Ovary (tissue), 7 donors: ENCODE measurements at regions not wholly inside any gene's neighbourhood (a gene's known extent, or its start where the extent isn't known, plus 50 kb on each side); places are given as distances from the start of the nearest gene placed in this dataset.

Experiments
- DNase-seq, 5 donors: peaks; one replicate each; pipeline ENCODE4 v3.0.0-alpha.2; 2019 to 2020
- H3K27ac ChIP-seq, 2 donors: fragments of 200-600 bp; one replicate each; pipeline versions ENCODE4 v1.5.1 to v1.8.0; 2019 to 2022
- H3K27me3 ChIP-seq: fragments of 200-600 bp; one replicate; pipeline ENCODE4 v1.8.0; 2022
- H3K36me3 ChIP-seq: fragments of 200-600 bp; sonication (generic); one replicate; pipeline ENCODE4 v1.5.1; 2019
- H3K4me1 ChIP-seq: one replicate; pipeline ENCODE4 v1.8.1; 2013; ENCODE audit warnings: mild to moderate bottlenecking, moderate library complexity; ENCODE audit not compliant: insufficient read depth
- H3K4me3 ChIP-seq: fragments of 200-600 bp; sonication (generic); one replicate; pipeline ENCODE4 v1.5.1; 2017
- H3K9me3 ChIP-seq, 2 donors: fragments of 200-600 bp in 1 of 2; sonication (generic) in 1 of 2; one replicate each; pipeline versions ENCODE4 v1.5.1 to v1.8.1; 2013 to 2019; ENCODE audit warnings: mild to moderate bottlenecking in 1 of 2, moderate library complexity in 1 of 2
- EP300 ChIP-seq: sonication (generic); formaldehyde crosslinking; IDR thresholded peaks from one replicate; pipeline ENCODE4 v1.6.1; 2017; ENCODE audit warnings: antibody characterized with exemption
- POLR2A ChIP-seq: fragments of 450-650 bp; IDR thresholded peaks from one replicate; pipeline ENCODE4 v1.6.1; 2017; ENCODE audit warnings: antibody characterized with exemption, mild to moderate bottlenecking, moderate library complexity
- WGBS, 3 donors: extraction: QIAGEN DNeasy Blood & Tissue Kit in 1 of 3; methylation state at CpG; one replicate each; pipeline versions ENCODE4 v1.1.5 to v1.1.7; 2013 to 2017; 5-methylcytosine and 5-hydroxymethylcytosine counted together
- intact Hi-C, 4 donors: fragments of 100-400 bp; cut with DNase I; formaldehyde crosslinking; loops; one replicate each; pipeline versions ENCODE4 v1.11.0 to v1.15.1; 2022 to 2023
- TF ChIP-seq, protein P1 (sequence below), 3 donors: fragments of 450-650 bp in 2 of 3; fragments of 200-600 bp in 1 of 3; IDR thresholded peaks; one replicate each; pipeline versions ENCODE4 v1.5.1 to v1.8.0; 2016 to 2022; ENCODE audit warnings: antibody characterized with exemption in 3 of 3, mild to moderate bottlenecking in 1 of 3
- donor health status: DM: no; HTN: no; CAD: no; lungs with moderate emphysema.
- donor health status: DM: no; HTN: no; CAD: no.
- donor health status: Bipolar disorder and iron deficiency.
- donor health status: DM: no; HTN: no; CAD: no.
- donor health status: DM: yes; HTN: yes; CAD: no.

GRCh38 chr4:187432310-187432709 is 563.3 kb upstream of the ZFP42 start:
- Histone ChIP-seq H3K36me3 (no peaks in the 10 kb centered on the region), H3K4me1 (no peaks in the 10 kb centered on the region), H3K4me3 (no peak overlapping the region), H3K27me3 (no peaks in the 10 kb centered on the region), H3K27ac (no peak overlapping the region), H3K9me3 (no peaks in the 10 kb centered on the region)
- DNase-seq, result no peak
- TF ChIP-seq, protein P1, sequence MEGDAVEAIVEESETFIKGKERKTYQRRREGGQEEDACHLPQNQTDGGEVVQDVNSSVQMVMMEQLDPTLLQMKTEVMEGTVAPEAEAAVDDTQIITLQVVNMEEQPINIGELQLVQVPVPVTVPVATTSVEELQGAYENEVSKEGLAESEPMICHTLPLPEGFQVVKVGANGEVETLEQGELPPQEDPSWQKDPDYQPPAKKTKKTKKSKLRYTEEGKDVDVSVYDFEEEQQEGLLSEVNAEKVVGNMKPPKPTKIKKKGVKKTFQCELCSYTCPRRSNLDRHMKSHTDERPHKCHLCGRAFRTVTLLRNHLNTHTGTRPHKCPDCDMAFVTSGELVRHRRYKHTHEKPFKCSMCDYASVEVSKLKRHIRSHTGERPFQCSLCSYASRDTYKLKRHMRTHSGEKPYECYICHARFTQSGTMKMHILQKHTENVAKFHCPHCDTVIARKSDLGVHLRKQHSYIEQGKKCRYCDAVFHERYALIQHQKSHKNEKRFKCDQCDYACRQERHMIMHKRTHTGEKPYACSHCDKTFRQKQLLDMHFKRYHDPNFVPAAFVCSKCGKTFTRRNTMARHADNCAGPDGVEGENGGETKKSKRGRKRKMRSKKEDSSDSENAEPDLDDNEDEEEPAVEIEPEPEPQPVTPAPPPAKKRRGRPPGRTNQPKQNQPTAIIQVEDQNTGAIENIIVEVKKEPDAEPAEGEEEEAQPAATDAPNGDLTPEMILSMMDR (IDR thresholded peaks at IDR 0.05), result no peak
- TF ChIP-seq EP300, result no peak
- TF ChIP-seq POLR2A, result no peak
- intact Hi-C loops, result no loop called here
- WGBS, 3 donors, result 81 to 89% (median 84%) methylated on average over 7 of the region's 7 CpGs

DNA sequence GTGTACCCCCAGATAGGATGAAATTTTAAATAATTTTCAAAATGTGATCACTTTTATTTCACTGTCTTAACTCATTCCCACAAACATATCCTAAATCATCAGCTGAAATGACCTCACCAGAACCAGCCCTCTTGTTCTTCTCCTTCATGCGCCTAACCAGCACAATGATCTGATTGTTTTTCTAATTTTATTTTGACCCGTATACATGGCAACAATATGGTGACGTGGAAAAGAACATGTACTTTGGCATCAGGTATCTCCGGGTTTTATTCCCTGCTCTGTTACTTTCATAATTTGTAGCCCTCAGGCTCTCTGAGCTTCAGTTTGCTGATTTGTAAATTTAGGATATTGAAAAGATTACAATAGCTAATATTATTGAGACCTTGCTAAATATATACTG is 562.4 kb upstream of the ZFP42 start:
- H3K27ac ChIP-seq, result no peak overlapping the region
- intact Hi-C loops, result no loop called here
- 91 to 94% (median 92%) methylated on average over 4 of the region's 4 CpGs for WGBS, 3 donors
- H3K9me3 ChIP-seq, result no peaks in the 10 kb centered on the region
- no peaks in the 10 kb centered on the region for H3K4me1 ChIP-seq
- DNase-seq, result no peak
- no peak for TF ChIP-seq EP300
- H3K4me3 ChIP-seq, result no peak overlapping the region
- H3K27me3 ChIP-seq, result no peaks in the 10 kb centered on the region
- no peaks in the 10 kb centered on the region for H3K36me3 ChIP-seq

GRCh38 chr4:187436251-187436650 is 559.3 kb upstream of the ZFP42 start:
- Histone ChIP-seq H3K4me3 (no peak overlapping the region), H3K9me3 (no peaks in the 10 kb centered on the region), H3K4me1 (no peaks in the 10 kb centered on the region), H3K36me3 (no peaks in the 10 kb centered on the region), H3K27ac (no peak overlapping the region), H3K27me3 (no peaks in the 10 kb centered on the region)
- TF ChIP-seq EP300 (no peak), POLR2A (no peak)
- TF ChIP-seq, protein P1 (IDR thresholded peaks at IDR 0.05), result no peak
- WGBS, 3 donors, result 88 to 94% (median 92%) methylated on average over 5 of the region's 5 CpGs
- intact Hi-C loops, result no loop called here
- DNase-seq, result no peak

DNA sequence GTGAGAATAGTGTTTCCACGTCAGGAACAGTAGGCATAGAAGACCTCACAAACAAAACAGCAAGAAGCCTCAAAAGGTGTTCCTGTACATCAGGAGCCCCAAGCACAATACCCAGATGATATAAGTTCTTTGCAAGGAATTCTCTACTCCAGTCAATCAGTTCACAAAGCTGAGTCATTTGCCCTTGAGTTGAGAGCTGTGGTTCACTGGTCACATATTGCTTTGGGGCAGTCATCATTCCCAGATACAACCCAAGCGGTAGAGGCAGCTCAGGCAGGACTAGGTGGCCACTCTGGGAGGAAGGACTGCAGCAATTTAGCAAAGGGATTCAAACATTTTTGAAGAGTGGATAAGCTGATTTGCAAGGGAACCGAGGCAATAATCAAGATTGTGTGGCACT is 551.5 kb upstream of the ZFP42 start:
- 84 to 88% (median 87%) methylated on average over 3 of the region's 3 CpGs for WGBS, 3 donors
- H3K27me3 ChIP-seq, result no peaks in the 10 kb centered on the region
- no peaks in the 10 kb centered on the region for H3K4me1 ChIP-seq
- H3K36me3 ChIP-seq, result no peaks in the 10 kb centered on the region
- TF ChIP-seq EP300, result no peak
- TF ChIP-seq POLR2A, result no peak
- TF ChIP-seq, protein P1 (IDR thresholded peaks at IDR 0.05), result no peak
- DNase-seq, result no peak
- no peak overlapping the region for H3K4me3 ChIP-seq
- H3K27ac ChIP-seq, result no peak overlapping the region
- intact Hi-C loops, result no loop called here
- H3K9me3 ChIP-seq, result no peaks in the 10 kb centered on the region

- Histone ChIP-seq H3K36me3 (no peaks in the 10 kb centered on the region), H3K4me1 (no peaks in the 10 kb centered on the region), H3K4me3 (no peak overlapping the region), H3K27ac (no peak overlapping the region), H3K9me3 (no peaks in the 10 kb centered on the region), H3K27me3 (no peaks in the 10 kb centered on the region)
- intact Hi-C loops, result no loop called here
- TF ChIP-seq POLR2A, result no peak
- no peak for TF ChIP-seq EP300
- TF ChIP-seq, protein P1 (IDR thresholded peaks at IDR 0.05), result no peak
- DNase-seq, result no peak
- WGBS, 3 donors, result 52 to 76% (median 67%) methylated on average over 3 of the region's 3 CpGs
Observed at GRCh38 chr4:187449702-187450101, 545.9 kb upstream of the ZFP42 start.
